ENCODE measurements at regions not wholly inside any gene's neighbourhood (a gene's known extent, or its start where the extent isn't known, plus 50 kb on each side); places are given as distances from the start of the nearest gene placed in this dataset.

- TF ChIP-seq POLR2A (IDR thresholded peaks at IDR 0.05; ENCODE audit: low read depth, low read length) (no peak), TAF1 (IDR thresholded peaks at IDR 0.05; ENCODE audit: borderline replicate concordance, low read depth, low read length) (no peak), POLR2AphosphoS5 (IDR thresholded peaks at IDR 0.05; ENCODE audit: low read depth, low read length) (no peak)
Measured at GRCh38 chr6:17043148-17043522, 58.7 kb upstream of the STMND1 start.
